ENCODE measurements at regions not wholly inside any gene's neighbourhood (a gene's known extent, or its start where the extent isn't known, plus 50 kb on each side); places are given as distances from the start of the nearest gene placed in this dataset.
"Not testable (repeated sequence)": the region's sequence is repeated elsewhere in the genome, so short reads cannot be mapped to it uniquely, and the experiment has no call there.

GRCh38 chr15:22265056-22265945 is 185.0 kb downstream of the OR4M2 start:
- H3K9me3 ChIP-seq: no peaks in the 10 kb centered on the region
- no peak overlapping the region for H3K4me3 ChIP-seq
- no peak for TF ChIP-seq POLR2A (IDR thresholded peaks at IDR 0.05)
- no peaks in the 10 kb centered on the region for H3K36me3 ChIP-seq
- intact Hi-C loops (cut with DNase I): no loop called here
- DNase-seq: no peak
- H3K27ac ChIP-seq: peak overlapping the region in 2 of 4 donors; percentile 14 to 29
- H3K4me1 ChIP-seq: no peaks in the 10 kb centered on the region
- WGBS, 2 donors: 68 to 73% methylated on average over 19 of the region's 19 CpGs
- no peaks in the 10 kb centered on the region for H3K27me3 ChIP-seq

GRCh38 chr15:22265970-22266369 is 185.6 kb downstream of the OR4M2 start:
- no peak for DNase-seq
- H3K27ac ChIP-seq: peak overlapping the region in 1 of 4 donors; percentile 14
- H3K4me3 ChIP-seq: no peak overlapping the region
- WGBS, 2 donors: 19 to 46% methylated on average over 2 of the region's 2 CpGs
- TF ChIP-seq CTCF (IDR thresholded peaks at IDR 0.05) (no peak), POLR2A (IDR thresholded peaks at IDR 0.05) (no peak)
- H3K4me1 ChIP-seq: no peaks in the 10 kb centered on the region
- intact Hi-C loops (cut with DNase I): no loop called here
- H3K9me3 ChIP-seq: no peaks in the 10 kb centered on the region
- no peaks in the 10 kb centered on the region for H3K27me3 ChIP-seq
- H3K36me3 ChIP-seq: no peaks in the 10 kb centered on the region

GRCh38 chr15:22267761-22268160 is 187.4 kb downstream of the OR4M2 start:
- TF ChIP-seq CTCF (IDR thresholded peaks at IDR 0.05) (no peak), POLR2A (IDR thresholded peaks at IDR 0.05) (no peak)
- no peaks in the 10 kb centered on the region for H3K9me3 ChIP-seq
- no peak overlapping the region for H3K27ac ChIP-seq
- H3K4me3 ChIP-seq: no peak overlapping the region
- 87 to 88% methylated on average over 9 of the region's 9 CpGs for WGBS, 2 donors
- H3K36me3 ChIP-seq: no peaks in the 10 kb centered on the region
- intact Hi-C loops (cut with DNase I): no loop called here
- no peaks in the 10 kb centered on the region for H3K27me3 ChIP-seq
- H3K4me1 ChIP-seq: no peaks in the 10 kb centered on the region
- no peak for DNase-seq

- 71 to 75% methylated on average over 5 of the region's 5 CpGs for WGBS, 2 donors
- H3K4me3 ChIP-seq; H3K9me3 ChIP-seq; intact Hi-C loops (cut with DNase I); H3K27ac ChIP-seq; H3K4me1 ChIP-seq; H3K27me3 ChIP-seq; H3K36me3 ChIP-seq; DNase-seq: not testable (repeated sequence)
These were observed 187.9 kb downstream of the OR4M2 start for GRCh38 chr15:22268201-22268600.

- H3K27ac ChIP-seq; DNase-seq; H3K4me1 ChIP-seq; intact Hi-C loops (cut with DNase I); H3K9me3 ChIP-seq; H3K27me3 ChIP-seq; H3K4me3 ChIP-seq; H3K36me3 ChIP-seq: not testable (repeated sequence)
- whole genome bisulfite sequencing, 2 donors: 53 to 58% methylated on average over 6 of the region's 6 CpGs
These were observed 188.3 kb downstream of the OR4M2 start for GRCh38 chr15:22268654-22269053.

- H3K4me3 ChIP-seq; H3K9me3 ChIP-seq; H3K27me3 ChIP-seq; DNase-seq; intact Hi-C loops (cut with DNase I); H3K4me1 ChIP-seq; H3K27ac ChIP-seq; H3K36me3 ChIP-seq: not testable (repeated sequence)
- WGBS, 2 donors: 80 to 84% methylated on average over 17 to 22 of the region's 29 CpGs
These were observed 186.2 kb upstream of the GOLGA6L22 start for GRCh38 chr15:22272286-22273160.

GRCh38 chr15:22273185-22273584 is 185.5 kb upstream of the GOLGA6L22 start:
- H3K4me1 ChIP-seq; H3K36me3 ChIP-seq; H3K27me3 ChIP-seq; H3K9me3 ChIP-seq; H3K27ac ChIP-seq; H3K4me3 ChIP-seq; DNase-seq; intact Hi-C loops (cut with DNase I): not testable (repeated sequence)
- 85 to 87% methylated on average over 12 of the region's 12 CpGs for WGBS, 2 donors

- H3K4me1 ChIP-seq; H3K9me3 ChIP-seq; intact Hi-C loops (cut with DNase I): not testable (repeated sequence)
These were observed 184.3 kb upstream of the GOLGA6L22 start for GRCh38 chr15:22274376-22274775.

GRCh38 chr15:22280770-22281169 is 177.9 kb upstream of the GOLGA6L22 start:
- not testable (repeated sequence) for H3K9me3 ChIP-seq, H3K4me3 ChIP-seq
- WGBS, 2 donors: 77 to 80% methylated on average over 2 to 3 of the region's 4 CpGs

More at GRCh38 chr15:22274376-22274775, 184.3 kb upstream of the GOLGA6L22 start:
- H3K36me3 ChIP-seq, DNase-seq, H3K27me3 ChIP-seq, H3K4me3 ChIP-seq, H3K27ac ChIP-seq: not testable (repeated sequence)
- 63 to 69% methylated on average over 2 of the region's 2 CpGs for WGBS, 2 donors

GRCh38 chr15:22282794-22283533 is 175.7 kb upstream of the GOLGA6L22 start:
- intact Hi-C loops (cut with DNase I); H3K4me1 ChIP-seq; H3K36me3 ChIP-seq; H3K4me3 ChIP-seq; DNase-seq; H3K27me3 ChIP-seq; H3K9me3 ChIP-seq; H3K27ac ChIP-seq: not testable (repeated sequence)
- 45 to 48% methylated on average over 13 of the region's 13 CpGs for WGBS, 2 donors

More at GRCh38 chr15:22280770-22281169, 177.9 kb upstream of the GOLGA6L22 start:
- DNase-seq; intact Hi-C loops (cut with DNase I); H3K36me3 ChIP-seq; H3K27me3 ChIP-seq; H3K27ac ChIP-seq; H3K4me1 ChIP-seq: not testable (repeated sequence)
